ENCODE measurements at regions not wholly inside any gene's neighbourhood (a gene's known extent, or its start where the extent isn't known, plus 50 kb on each side); places are given as distances from the start of the nearest gene placed in this dataset.

GRCh38 chr7:126166645-126167044 is 1086.1 kb downstream of the GRM8 start:
- TF ChIP-seq CTCF (optimal IDR thresholded peaks at IDR 0.05 in 1 of 3, IDR thresholded peaks at IDR 0.05 in 1 of 3, conservative IDR thresholded peaks at IDR 0.05 in 1 of 3; ENCODE audit: extremely low read depth in 1 of 3, insufficient read depth in 2 of 3, low read length in 3 of 3) (no peak), EZH2 (IDR thresholded peaks at IDR 0.05; ENCODE audit: low read length) (no peak)

Data from keratinocyte (primary cell).